ENCODE measurements at regions not wholly inside any gene's neighbourhood (a gene's known extent, or its start where the extent isn't known, plus 50 kb on each side); places are given as distances from the start of the nearest gene placed in this dataset.
"Not testable (repeated sequence)": the region's sequence is repeated elsewhere in the genome, so short reads cannot be mapped to it uniquely, and the experiment has no call there.

- DNase-seq (ENCODE audit: low read depth) = no peak
These were observed 198.7 kb downstream of the TMA16 start for GRCh38 chr4:163693211-163693610.

GRCh38 chr4:163693776-163694175 is 199.3 kb downstream of the TMA16 start:
- DNase-seq (ENCODE audit: low read depth) = no peak

- DNase-seq (ENCODE audit: low read depth) = no peak
These were observed 199.9 kb downstream of the TMA16 start for GRCh38 chr4:163694385-163694784.

- DNase-seq (ENCODE audit: low read depth) = no peak
These were observed 202.6 kb downstream of the TMA16 start for GRCh38 chr4:163697121-163697520.

DNA sequence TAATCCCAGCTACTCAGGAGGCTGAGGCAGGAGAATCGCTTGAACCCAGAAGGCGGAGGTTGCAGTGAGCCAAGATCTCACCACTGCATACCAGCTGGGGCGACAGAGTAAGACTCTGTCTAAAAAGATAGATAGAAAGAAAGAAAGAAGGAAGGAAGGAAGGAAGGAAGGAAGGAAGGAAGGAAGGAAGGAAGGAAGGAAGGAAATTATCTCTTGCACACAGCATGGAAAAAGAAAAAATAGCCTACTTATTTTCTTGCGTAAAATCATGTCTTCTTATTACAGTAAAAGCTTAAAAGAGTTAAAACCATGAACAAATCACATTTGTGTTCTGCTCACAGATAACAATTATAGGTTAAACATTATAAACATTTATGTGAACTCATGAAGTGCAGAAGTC is 205.9 kb downstream of the TMA16 start:
- DNase-seq (ENCODE audit: low read depth) = not testable (repeated sequence)

DNA sequence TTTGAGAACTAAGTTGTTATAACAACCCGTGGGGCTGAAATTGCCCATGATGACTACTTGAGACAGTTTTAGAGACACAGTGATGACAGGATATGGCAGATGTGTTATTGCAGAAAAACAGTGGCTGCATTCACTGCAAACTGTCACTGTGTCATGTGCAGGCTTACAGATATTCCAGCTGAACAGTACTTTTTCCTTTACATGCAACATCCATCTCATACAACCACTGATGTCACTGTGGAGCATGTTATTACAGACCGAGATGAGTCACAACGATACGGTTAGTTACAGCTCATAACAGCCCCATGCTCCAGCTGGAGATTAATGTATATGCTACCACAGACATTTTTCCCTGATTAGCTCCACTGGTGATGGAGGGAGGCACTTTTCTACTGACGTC is 207.4 kb downstream of the TMA16 start:
- no peak for DNase-seq (ENCODE audit: low read depth)

DNA sequence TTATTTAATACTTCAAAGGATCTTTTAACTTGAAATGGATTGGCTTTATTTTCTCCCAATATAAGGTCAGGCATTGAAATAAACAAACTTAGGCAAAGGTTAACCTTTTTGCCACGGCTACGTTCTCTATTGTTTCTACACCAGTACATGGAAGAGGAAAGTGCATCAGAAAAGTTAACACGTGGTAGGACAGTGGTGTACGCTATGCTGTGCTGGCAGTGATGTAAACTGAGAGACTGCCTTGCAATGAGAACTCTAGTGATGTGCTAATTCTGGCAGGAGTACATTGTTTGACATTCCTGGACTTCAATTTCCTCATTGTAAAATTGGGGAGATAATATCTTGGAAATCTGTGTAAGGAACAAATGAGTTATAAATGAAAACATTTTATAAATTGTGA is 208.2 kb downstream of the TMA16 start:
- DNase-seq (ENCODE audit: low read depth) = no peak

GRCh38 chr4:163703251-163703650 is 208.8 kb downstream of the TMA16 start:
- no peak for DNase-seq (ENCODE audit: low read depth)

DNA sequence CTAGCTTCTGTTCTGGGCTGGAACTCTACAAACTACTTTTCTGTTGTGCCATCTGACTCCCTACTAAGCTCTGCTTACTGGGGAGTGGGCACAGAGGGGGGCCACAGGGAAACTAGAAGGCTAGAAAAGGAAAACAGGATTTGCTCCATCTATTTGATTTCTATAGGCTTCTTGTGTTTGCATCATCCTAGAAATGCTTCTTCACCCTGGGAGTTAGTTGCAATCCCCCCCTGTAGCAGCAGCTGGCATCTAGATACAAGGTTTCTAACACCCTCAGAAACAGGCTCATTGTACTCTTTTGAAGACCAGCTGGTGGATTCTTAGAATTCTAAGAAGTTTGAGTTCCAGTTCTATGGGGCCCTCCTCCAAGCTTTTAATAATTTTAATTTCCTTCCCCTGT is 213.4 kb downstream of the TMA16 start:
- DNase-seq (ENCODE audit: low read depth) = no peak

- DNase-seq (ENCODE audit: low read depth) = no peak
These were observed 215.1 kb downstream of the TMA16 start for GRCh38 chr4:163709601-163710000.

GRCh38 chr4:163710158-163710557 is 215.7 kb downstream of the TMA16 start:
- no peak for DNase-seq (ENCODE audit: low read depth)

DNA sequence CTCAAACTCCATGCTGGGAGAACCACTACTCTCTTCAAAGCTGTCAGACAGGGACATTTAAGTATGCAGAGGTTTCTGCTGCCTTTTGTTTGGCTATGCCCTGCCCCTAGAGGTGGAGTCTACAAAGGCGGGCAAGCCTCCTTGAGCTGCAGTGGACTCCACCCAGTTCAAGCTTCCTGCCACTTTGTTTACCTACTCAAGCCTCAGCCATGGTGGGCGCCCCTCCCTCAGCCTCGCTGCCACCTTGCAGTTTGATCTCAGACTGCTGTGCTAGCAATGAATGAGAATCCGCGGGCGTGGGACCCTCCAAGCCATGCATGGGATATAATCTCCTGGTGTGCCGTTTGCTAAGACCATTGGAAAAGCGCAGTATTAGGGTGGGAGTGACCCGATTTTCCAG is 230.0 kb downstream of the TMA16 start:
- DNase-seq (ENCODE audit: low read depth) = not testable (repeated sequence)

DNA sequence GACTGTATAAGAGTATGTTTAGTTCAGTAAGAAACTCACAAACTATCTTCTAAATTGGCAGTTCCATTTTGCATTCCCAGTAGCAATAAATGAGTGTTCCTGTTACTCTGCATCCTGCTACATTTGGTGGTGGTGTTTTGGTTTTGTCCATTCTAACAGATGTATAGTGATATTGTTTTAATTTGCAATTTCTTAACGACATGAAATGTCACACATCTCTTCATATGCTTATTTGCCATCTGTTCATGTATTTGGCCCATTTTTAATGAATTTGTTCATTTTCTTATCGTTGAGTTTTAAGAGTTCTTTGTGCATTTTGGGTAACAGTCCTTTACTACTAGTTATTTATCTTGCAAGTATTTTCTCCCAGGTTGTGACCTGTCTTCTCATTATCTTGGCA is 232.2 kb downstream of the TMA16 start:
- no peak for DNase-seq (ENCODE audit: low read depth)

GRCh38 chr4:163731071-163731470 is 236.6 kb downstream of the TMA16 start:
- no peak for DNase-seq (ENCODE audit: low read depth)

- no peak for DNase-seq (ENCODE audit: low read depth)
These were observed 238.0 kb downstream of the TMA16 start for GRCh38 chr4:163732473-163732872.

- no peak for DNase-seq (ENCODE audit: low read depth)
These were observed 242.4 kb downstream of the TMA16 start for GRCh38 chr4:163736876-163737275.

GRCh38 chr4:163737846-163738245 is 243.4 kb downstream of the TMA16 start:
- not testable (repeated sequence) for DNase-seq (ENCODE audit: low read depth)

DNA sequence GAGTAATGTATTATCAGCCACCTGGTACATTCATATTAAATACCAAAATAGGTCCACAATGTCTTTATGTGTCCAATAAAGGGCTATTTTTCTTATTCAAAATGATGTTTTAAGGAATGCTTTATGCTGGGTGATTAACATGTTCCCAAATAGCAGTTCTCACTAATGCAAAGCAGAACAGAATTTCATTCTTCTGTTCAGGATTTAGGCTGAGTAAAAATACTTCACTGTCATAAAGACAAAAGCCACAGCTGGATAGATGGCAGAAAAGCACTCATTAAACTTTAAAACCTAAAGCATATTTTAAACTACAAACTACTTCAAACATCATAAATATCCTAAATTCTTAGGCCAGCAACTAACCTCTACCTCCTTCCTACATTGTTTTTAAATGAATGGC is 244.0 kb downstream of the TMA16 start:
- DNase-seq (ENCODE audit: low read depth) = no peak

DNA sequence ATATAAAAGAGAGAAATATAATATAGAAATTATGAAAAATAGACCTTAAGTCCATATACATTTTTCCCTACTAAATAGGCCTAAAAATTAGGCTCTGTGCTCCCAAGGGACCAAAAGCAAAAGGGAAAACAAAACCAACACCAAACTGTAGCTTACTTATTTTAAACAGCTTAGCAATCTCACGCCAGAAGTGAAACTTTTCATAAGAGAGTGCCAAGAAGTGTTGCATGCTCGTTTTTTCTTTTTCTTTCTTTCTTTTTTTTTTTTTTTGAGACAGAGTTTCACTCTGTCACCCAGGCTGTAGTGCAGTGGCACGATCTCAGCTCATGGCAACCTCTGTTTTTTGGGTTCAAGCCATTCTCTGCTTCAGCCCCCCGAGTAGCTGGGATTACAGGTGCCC is 250.4 kb downstream of the TMA16 start:
- no peak for DNase-seq (ENCODE audit: low read depth)

- no peak for DNase-seq (ENCODE audit: low read depth)
These were observed 252.8 kb downstream of the TMA16 start for GRCh38 chr4:163747293-163747692.

DNA sequence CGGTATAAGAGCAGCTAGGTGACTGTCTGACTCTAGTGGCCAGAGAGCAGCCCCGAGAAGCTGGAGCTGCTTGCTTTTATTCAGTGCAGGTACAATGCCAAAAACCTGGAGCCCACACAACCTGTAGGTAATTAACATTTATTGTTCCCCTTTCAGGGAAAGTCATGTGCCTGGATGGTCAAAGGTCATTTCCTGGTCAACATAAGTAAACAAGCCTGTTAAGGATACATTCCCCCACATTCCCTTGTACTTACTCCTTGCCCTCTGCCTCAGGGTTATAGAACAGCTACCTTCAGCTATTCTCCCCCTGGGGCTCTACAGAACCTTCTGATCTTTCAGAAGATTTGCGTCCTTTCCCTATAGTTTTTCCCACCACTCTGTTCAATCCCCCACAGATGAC is 253.4 kb downstream of the TMA16 start:
- no peak for DNase-seq (ENCODE audit: low read depth)

DNA sequence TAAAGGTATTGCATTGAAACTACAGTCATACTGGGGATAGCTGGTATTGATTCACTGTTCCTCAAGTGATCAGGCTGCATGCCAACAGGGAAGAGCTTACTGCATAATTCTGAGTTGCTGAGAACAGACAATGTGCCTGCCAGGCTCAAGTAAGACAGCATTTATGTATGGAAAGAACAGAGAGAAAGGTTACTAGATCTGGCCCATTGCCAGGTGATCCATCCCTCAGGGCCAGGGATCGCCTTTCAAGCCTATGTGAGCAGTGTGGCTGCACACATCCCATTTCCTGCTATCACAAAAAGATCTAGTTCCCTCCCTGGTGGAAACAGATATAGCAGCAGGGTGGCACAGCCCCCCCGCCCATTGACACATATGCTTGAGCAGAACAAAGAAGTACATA is 254.0 kb downstream of the TMA16 start:
- no peak for DNase-seq (ENCODE audit: low read depth)

DNA sequence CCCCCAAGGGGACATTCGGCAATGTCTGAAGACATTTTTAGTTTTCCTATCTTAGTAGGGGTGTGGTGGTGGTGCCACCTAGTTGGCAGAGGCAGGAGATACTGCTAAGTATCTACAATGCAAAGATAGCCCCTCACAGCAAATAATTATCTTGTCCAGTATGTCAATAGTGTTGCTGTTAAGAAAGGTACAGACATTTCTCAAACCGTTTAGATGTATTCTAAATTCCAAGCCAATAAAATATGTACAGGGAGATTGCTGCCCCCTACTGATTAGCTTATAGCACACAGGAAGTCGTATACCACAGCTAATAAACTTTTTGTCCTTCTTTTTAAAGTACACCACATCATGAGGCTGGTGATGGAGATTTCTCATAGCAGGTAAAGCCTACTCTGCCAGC is 260.5 kb downstream of the TMA16 start:
- DNase-seq (ENCODE audit: low read depth) = no peak

DNA sequence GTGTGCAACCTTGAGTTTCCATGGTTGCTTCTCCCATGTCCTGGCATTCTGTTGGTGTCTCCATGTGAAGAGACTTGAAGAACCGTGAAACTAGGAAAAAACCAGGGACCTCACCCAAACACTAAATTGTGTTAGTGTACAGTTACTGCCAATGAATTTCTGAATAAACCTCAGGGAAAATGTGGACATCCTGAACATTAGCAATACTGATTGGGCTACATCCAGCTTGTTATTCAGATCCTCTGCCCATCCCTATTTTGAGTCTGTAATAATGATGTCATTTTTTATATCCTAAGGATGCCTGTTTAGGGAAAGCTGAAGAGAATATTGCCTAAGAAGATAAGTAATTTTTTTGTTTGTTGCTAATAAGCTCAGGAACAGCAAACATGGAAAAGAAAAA is 262.7 kb downstream of the TMA16 start:
- no peak for DNase-seq (ENCODE audit: low read depth)

- DNase-seq (ENCODE audit: low read depth) = no peak
These were observed 263.5 kb downstream of the TMA16 start for GRCh38 chr4:163758032-163758431.

Data from activated T-cell treated with anti-CD3 and anti-CD28 coated beads for 24 hours (primary cell).